HUES48 (cell line): ENCODE measurements at regions not wholly inside any gene's neighbourhood (a gene's known extent, or its start where the extent isn't known, plus 50 kb on each side); places are given as distances from the start of the nearest gene placed in this dataset.
"Not testable (repeated sequence)": the region's sequence is repeated elsewhere in the genome, so short reads cannot be mapped to it uniquely, and the experiment has no call there.

ENCODE experiments used
- H3K27ac ChIP-seq: one replicate; pipeline ENCODE4 v1.7.0; 2013; ENCODE audit warnings: low read depth, low read length, inconsistent platforms
- H3K27me3 ChIP-seq: 2 replicates; pipeline ENCODE4 v1.6.1; 2013; ENCODE audit warnings: mild to moderate bottlenecking, low read length; ENCODE audit not compliant: control insufficient read depth, insufficient read depth
- H3K36me3 ChIP-seq: 2 replicates; pipeline ENCODE4 v1.6.1; 2013; ENCODE audit warnings: low read length; ENCODE audit not compliant: control insufficient read depth, insufficient read depth
- H3K4me1 ChIP-seq: 2 replicates; pipeline ENCODE4 v1.6.1; 2013; ENCODE audit warnings: mild to moderate bottlenecking, low read length; ENCODE audit not compliant: control insufficient read depth, insufficient read depth
- H3K4me3 ChIP-seq: 2 replicates; pipeline ENCODE4 v1.5.1; 2013; ENCODE audit warnings: mild to moderate bottlenecking, low read depth, low read length
- H3K9ac ChIP-seq: 2 replicates; pipeline ENCODE4 v1.6.1; 2013; ENCODE audit warnings: mild to moderate bottlenecking, low read depth, low read length, moderate library complexity
- H3K9me3 ChIP-seq: 2 replicates; pipeline ENCODE4 v1.6.1; 2013; ENCODE audit warnings: low read length; ENCODE audit not compliant: control insufficient read depth, insufficient read depth

GRCh38 chr1:168474322-168474721 is 69.5 kb downstream of the XCL2 start:
- Histone ChIP-seq H3K9ac (no peak overlapping the region), H3K27ac (no peak overlapping the region)

GRCh38 chr1:168473126-168473525 is 70.7 kb downstream of the XCL2 start:
- H3K27ac ChIP-seq: no peak overlapping the region
- no peak overlapping the region for H3K4me3 ChIP-seq
- H3K9me3 ChIP-seq: peaks cover 8% of the 10 kb centered on the region
- H3K9ac ChIP-seq: no peak overlapping the region
- H3K4me1 ChIP-seq: peaks cover 3% of the 10 kb centered on the region
- H3K36me3 ChIP-seq: no peaks in the 10 kb centered on the region
- no peaks in the 10 kb centered on the region for H3K27me3 ChIP-seq

More at GRCh38 chr1:168474322-168474721, 69.5 kb downstream of the XCL2 start:
- Histone ChIP-seq H3K36me3 (no peaks in the 10 kb centered on the region), H3K9me3 (peaks cover 8% of the 10 kb centered on the region), H3K4me3 (no peak overlapping the region), H3K4me1 (no peaks in the 10 kb centered on the region), H3K27me3 (no peaks in the 10 kb centered on the region)

GRCh38 chr1:168472223-168472622 is 71.6 kb downstream of the XCL2 start:
- Histone ChIP-seq H3K36me3 (no peaks in the 10 kb centered on the region), H3K9ac (no peak overlapping the region), H3K27ac (no peak overlapping the region), H3K4me1 (peaks cover 11% of the 10 kb centered on the region), H3K4me3 (no peak overlapping the region), H3K9me3 (peaks cover 8% of the 10 kb centered on the region), H3K27me3 (no peaks in the 10 kb centered on the region)

- Histone ChIP-seq H3K4me3 (no peak overlapping the region), H3K27ac (peak overlapping the region; percentile 21), H3K27me3 (no peaks in the 10 kb centered on the region), H3K9me3 (peaks cover 8% of the 10 kb centered on the region), H3K4me1 (peaks cover 17% of the 10 kb centered on the region), H3K9ac (no peak overlapping the region), H3K36me3 (no peaks in the 10 kb centered on the region)
Measured at GRCh38 chr1:168470901-168471431, 72.8 kb downstream of the XCL2 start.

- Histone ChIP-seq H3K27ac (no peak overlapping the region), H3K9ac (no peak overlapping the region), H3K27me3 (no peaks in the 10 kb centered on the region), H3K4me1 (peaks cover 18% of the 10 kb centered on the region), H3K36me3 (no peaks in the 10 kb centered on the region), H3K9me3 (peaks cover 4% of the 10 kb centered on the region; the same call in 1 of the 2 replicates), H3K4me3 (no peak overlapping the region)
Measured at GRCh38 chr1:168469690-168470089, 74.1 kb downstream of the XCL2 start.

- Histone ChIP-seq H3K27me3 (no peaks in the 10 kb centered on the region), H3K9ac (no peak overlapping the region), H3K4me3 (no peak overlapping the region), H3K27ac (no peak overlapping the region), H3K9me3 (no peaks in the 10 kb centered on the region), H3K4me1 (peaks cover 18% of the 10 kb centered on the region), H3K36me3 (no peaks in the 10 kb centered on the region)
Measured at GRCh38 chr1:168468822-168469221, 75.0 kb downstream of the XCL2 start.

GRCh38 chr1:168468042-168468809 is 75.6 kb downstream of the XCL2 start:
- H3K36me3 ChIP-seq: no peaks in the 10 kb centered on the region

GRCh38 chr1:168467452-168467851 is 76.3 kb downstream of the XCL2 start:
- H3K36me3 ChIP-seq: no peaks in the 10 kb centered on the region
- no peak overlapping the region for H3K27ac ChIP-seq
- no peak overlapping the region for H3K4me3 ChIP-seq
- peaks cover 18% of the 10 kb centered on the region for H3K4me1 ChIP-seq
- H3K27me3 ChIP-seq: no peaks in the 10 kb centered on the region
- no peak overlapping the region for H3K9ac ChIP-seq
- no peaks in the 10 kb centered on the region for H3K9me3 ChIP-seq

More at GRCh38 chr1:168468042-168468809, 75.6 kb downstream of the XCL2 start:
- H3K27ac ChIP-seq: no peak overlapping the region
- H3K9ac ChIP-seq: no peak overlapping the region
- H3K4me3 ChIP-seq: no peak overlapping the region
- H3K4me1 ChIP-seq: peaks cover 18% of the 10 kb centered on the region
- H3K9me3 ChIP-seq: no peaks in the 10 kb centered on the region
- H3K27me3 ChIP-seq: no peaks in the 10 kb centered on the region

GRCh38 chr1:168466714-168467131 is 77.1 kb downstream of the XCL2 start:
- H3K4me1 ChIP-seq: peaks cover 18% of the 10 kb centered on the region
- H3K9ac ChIP-seq: no peak overlapping the region
- no peaks in the 10 kb centered on the region for H3K36me3 ChIP-seq
- H3K9me3 ChIP-seq: no peaks in the 10 kb centered on the region
- H3K27ac ChIP-seq: no peak overlapping the region
- H3K4me3 ChIP-seq: no peak overlapping the region
- H3K27me3 ChIP-seq: no peaks in the 10 kb centered on the region

GRCh38 chr1:168466092-168466713 is 77.6 kb downstream of the XCL2 start:
- Histone ChIP-seq H3K4me3 (no peak overlapping the region), H3K27me3 (no peaks in the 10 kb centered on the region), H3K9ac (no peak overlapping the region), H3K27ac (no peak overlapping the region), H3K36me3 (no peaks in the 10 kb centered on the region), H3K9me3 (no peaks in the 10 kb centered on the region), H3K4me1 (peaks cover 18% of the 10 kb centered on the region)

GRCh38 chr1:168461108-168461507 is 82.7 kb downstream of the XCL2 start:
- H3K36me3 ChIP-seq, H3K9me3 ChIP-seq, H3K27me3 ChIP-seq, H3K27ac ChIP-seq, H3K4me3 ChIP-seq, H3K9ac ChIP-seq, H3K4me1 ChIP-seq: not testable (repeated sequence)
